ENCODE measurements at regions not wholly inside any gene's neighbourhood (a gene's known extent, or its start where the extent isn't known, plus 50 kb on each side); places are given as distances from the start of the nearest gene placed in this dataset.

DNA sequence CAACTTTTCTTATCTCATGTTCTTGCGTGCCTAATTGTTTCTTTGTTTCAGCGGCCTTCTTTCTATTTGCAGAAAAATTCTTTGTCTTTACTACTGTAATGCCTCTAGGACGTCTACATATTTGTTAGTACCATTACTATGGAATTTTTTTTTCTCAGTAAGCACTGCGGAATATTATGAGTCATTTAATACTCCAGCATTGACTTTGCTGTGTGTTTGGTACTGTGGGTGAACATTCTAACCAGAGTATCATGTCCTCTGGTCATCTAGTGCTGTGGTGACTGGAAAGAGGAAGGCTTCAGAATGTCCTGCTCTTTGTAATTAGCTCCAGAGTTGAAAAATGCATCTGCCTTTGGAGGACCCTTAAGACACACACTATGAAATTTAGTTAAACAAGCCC is 58.5 kb upstream of the FERD3L start:
- Histone ChIP-seq H3K79me1 (ENCODE audit: low read length) (no peaks in the 10 kb centered on the region), H3K4ac (ENCODE audit: low read depth, low read length) (no peak overlapping the region), H3K4me3 (ENCODE audit: low read depth, low read length) (no peak overlapping the region), H4K12ac (ENCODE audit: low read depth, low read length) (no peak overlapping the region), H4K91ac (ENCODE audit: low read depth, low read length) (no peak overlapping the region), H3K36me3 (ENCODE audit: control insufficient read depth in 1 of 2, insufficient read depth in 2 of 2, low read length in 2 of 2) (no peaks in the 10 kb centered on the region), H2AK5ac (ENCODE audit: low read length) (no peak overlapping the region), H4K8ac (ENCODE audit: low read depth, low read length) (no peak overlapping the region), H3K27ac (ENCODE audit: low read depth, low read length) (no peak overlapping the region), H3K14ac (ENCODE audit: low read length) (no peak overlapping the region), H2BK12ac (ENCODE audit: low read length) (no peak overlapping the region), H3K9ac (ENCODE audit: low read length) (no peak overlapping the region), H3K79me2 (ENCODE audit: control insufficient read depth, insufficient read depth, low read length, poor library complexity) (no peaks in the 10 kb centered on the region), H2BK5ac (ENCODE audit: low read depth, low read length, poor library complexity) (no peak overlapping the region), H3K18ac (ENCODE audit: low read length) (no peak overlapping the region), H3K4me2 (ENCODE audit: low read length) (no peak overlapping the region), H2BK120ac (ENCODE audit: insufficient read depth, low read length, poor library complexity) (no peak overlapping the region), H3K4me1 (ENCODE audit: control insufficient read depth in 1 of 2, insufficient read depth in 2 of 2, low read length in 2 of 2) (no peaks in the 10 kb centered on the region), H3K23ac (ENCODE audit: low read length) (no peak overlapping the region), H3K27me3 (ENCODE audit: insufficient read depth, low read length) (no peaks in the 10 kb centered on the region), H2AFZ (ENCODE audit: insufficient read depth, low read length, poor library complexity) (no peak overlapping the region), H3K9me3 (ENCODE audit: insufficient read depth, low read depth, low read length) (no peaks in the 10 kb centered on the region)
- WGBS (ENCODE audit: extremely low coverage, insufficient coverage, insufficient read length) = no CpG with 5 or more reads among the region's 4 CpGs
- DNase-seq = peak in 1 of 2 donors; percentile 29

DNA sequence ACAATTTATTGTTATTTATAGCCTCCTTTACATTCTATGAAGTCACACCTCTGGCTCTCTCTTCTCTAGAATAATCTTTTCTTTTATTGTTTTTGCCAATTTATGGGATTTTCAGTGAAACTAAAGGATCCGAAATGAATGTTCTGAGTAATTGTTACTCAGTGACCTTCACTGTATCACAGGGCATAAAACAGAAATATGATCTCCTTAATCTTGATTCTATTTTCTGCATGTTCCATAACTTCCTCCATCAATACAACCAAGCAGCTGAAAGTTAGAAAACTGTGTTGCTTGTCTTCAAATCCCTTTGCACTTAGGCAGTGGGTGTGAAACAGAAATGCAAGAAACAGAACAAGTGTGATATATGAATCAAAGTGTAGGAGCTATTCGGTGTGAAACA is 57.4 kb upstream of the FERD3L start:
- H2BK12ac ChIP-seq (ENCODE audit: low read length) = no peak overlapping the region
- H3K18ac ChIP-seq (ENCODE audit: low read length) = no peak overlapping the region
- H3K27ac ChIP-seq (ENCODE audit: low read depth, low read length) = no peak overlapping the region
- no peak overlapping the region for H3K4me2 ChIP-seq (ENCODE audit: low read length)
- H2BK5ac ChIP-seq (ENCODE audit: low read depth, low read length, poor library complexity) = no peak overlapping the region
- WGBS (ENCODE audit: extremely low coverage, insufficient coverage, insufficient read length) = no CpG with 5 or more reads among the region's 2 CpGs
- H3K79me1 ChIP-seq (ENCODE audit: low read length) = no peaks in the 10 kb centered on the region
- H4K8ac ChIP-seq (ENCODE audit: low read depth, low read length) = no peak overlapping the region
- no peak overlapping the region for H4K12ac ChIP-seq (ENCODE audit: low read depth, low read length)
- H2AFZ ChIP-seq (ENCODE audit: insufficient read depth, low read length, poor library complexity) = no peak overlapping the region
- no peak overlapping the region for H3K4me3 ChIP-seq (ENCODE audit: low read depth, low read length)
- H3K79me2 ChIP-seq (ENCODE audit: control insufficient read depth, insufficient read depth, low read length, poor library complexity) = no peaks in the 10 kb centered on the region
- H3K9me3 ChIP-seq (ENCODE audit: insufficient read depth, low read depth, low read length) = no peaks in the 10 kb centered on the region
- H3K27me3 ChIP-seq (ENCODE audit: insufficient read depth, low read length) = no peaks in the 10 kb centered on the region
- H3K14ac ChIP-seq (ENCODE audit: low read length) = no peak overlapping the region
- no peaks in the 10 kb centered on the region for H3K4me1 ChIP-seq (ENCODE audit: control insufficient read depth in 1 of 2, insufficient read depth in 2 of 2, low read length in 2 of 2)
- H2BK120ac ChIP-seq (ENCODE audit: insufficient read depth, low read length, poor library complexity) = no peak overlapping the region
- H3K9ac ChIP-seq (ENCODE audit: low read length) = no peak overlapping the region
- DNase-seq = no peak
- no peak overlapping the region for H2AK5ac ChIP-seq (ENCODE audit: low read length)
- no peak overlapping the region for H3K4ac ChIP-seq (ENCODE audit: low read depth, low read length)
- H3K36me3 ChIP-seq (ENCODE audit: control insufficient read depth in 1 of 2, insufficient read depth in 2 of 2, low read length in 2 of 2) = no peaks in the 10 kb centered on the region
- no peak overlapping the region for H3K23ac ChIP-seq (ENCODE audit: low read length)
- H4K91ac ChIP-seq (ENCODE audit: low read depth, low read length) = no peak overlapping the region
